ENCODE measurements at regions not wholly inside any gene's neighbourhood (a gene's known extent, or its start where the extent isn't known, plus 50 kb on each side); places are given as distances from the start of the nearest gene placed in this dataset.

GRCh38 chr11:127677660-127678425 is 677.3 kb upstream of the KIRREL3 start:
- no peak for DNase-seq

DNA sequence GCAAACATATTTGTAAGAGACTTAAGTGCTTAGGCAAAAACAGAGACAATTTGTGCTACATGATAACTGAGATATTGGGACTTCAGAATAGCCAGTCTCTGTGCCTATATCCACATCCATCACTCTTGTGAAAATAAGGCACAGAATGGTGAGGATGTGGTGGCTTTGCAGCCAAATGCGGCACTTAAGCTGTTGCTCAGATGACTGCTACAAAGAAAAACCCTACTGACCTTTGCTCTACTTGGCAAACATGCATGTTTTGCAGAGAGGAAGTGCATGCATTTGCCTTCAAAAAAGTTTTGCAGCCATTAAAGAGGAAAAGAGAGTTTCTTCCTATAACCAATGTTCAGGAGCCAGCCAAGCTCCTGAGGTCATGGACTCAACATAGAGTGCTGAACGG is 675.0 kb upstream of the KIRREL3 start:
- DNase-seq = no peak

DNA sequence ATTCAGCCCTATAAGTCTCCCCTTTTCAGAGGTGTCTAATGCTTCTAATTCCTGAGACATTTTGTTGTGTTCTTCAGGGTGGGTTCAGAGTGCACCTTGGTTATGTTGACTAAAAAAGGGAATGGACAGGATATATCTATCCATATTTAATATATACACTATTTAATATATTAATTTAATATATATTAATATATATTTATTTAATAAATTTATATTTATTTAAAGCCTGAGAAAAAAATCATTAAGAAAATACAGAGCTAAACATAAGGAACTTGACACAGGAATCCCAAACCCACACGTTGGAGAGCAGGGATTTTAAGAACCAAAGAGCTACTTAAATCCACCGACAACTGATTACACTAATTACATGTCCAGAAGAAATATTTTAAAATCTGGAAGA is 674.2 kb upstream of the KIRREL3 start:
- DNase-seq = no peak

GRCh38 chr11:127670374-127671119 is 670.0 kb upstream of the KIRREL3 start:
- DNase-seq = no peak

DNA sequence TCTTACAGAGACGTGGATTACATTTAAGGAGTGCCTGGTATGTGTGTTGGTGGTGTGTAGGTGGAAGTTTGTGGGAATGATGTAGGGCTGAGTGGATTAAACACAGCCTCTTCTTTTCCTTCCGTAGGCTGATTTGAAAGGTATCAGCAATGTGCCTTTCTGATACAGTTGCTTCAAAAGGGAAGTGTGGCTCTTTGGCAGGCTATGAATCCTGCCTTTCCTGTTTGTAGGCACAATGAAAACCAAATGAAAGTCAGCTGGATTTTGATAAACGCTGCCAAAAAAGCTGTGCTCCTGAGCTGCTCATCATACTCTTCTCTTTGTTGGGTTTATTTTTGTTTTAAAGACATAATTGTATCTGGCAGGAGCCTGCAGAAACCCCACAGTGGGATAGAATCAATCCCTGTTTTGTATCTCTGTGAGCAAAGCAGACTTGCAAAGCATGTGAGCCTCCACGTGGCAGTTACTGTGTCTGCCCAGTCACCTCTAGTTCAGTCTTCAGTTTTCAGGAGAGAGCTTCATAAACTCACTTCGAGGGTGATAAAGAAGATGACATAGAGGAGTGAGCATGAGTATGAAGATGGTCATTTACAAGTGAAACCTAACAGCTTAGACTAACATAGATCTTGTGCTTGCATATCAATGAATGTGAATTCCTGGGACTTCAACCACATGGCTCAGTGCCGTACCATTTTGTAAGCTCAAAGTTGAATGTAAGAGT is 655.7 kb upstream of the KIRREL3 start:
- no peak for DNase-seq

DNA sequence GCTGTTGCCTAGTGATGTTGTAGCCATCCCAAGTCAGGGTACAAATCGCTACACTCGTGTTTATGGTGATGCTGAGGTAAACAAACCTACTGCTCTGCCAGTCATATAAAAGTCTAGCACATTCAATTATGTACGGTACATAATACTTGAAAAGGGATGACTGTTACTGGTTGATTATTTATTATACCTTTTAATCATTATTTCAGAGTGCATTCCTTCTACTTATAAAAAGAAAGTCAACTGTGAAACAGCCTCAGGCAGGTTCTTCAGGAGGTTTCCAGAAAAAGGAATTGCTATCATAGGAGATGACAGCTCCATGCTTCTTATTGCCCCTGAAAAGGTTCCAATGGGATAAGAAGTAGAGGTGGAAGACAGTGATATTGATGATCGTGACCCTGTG is 652.5 kb upstream of the KIRREL3 start:
- DNase-seq = no peak

- DNase-seq = no peak
Observed at GRCh38 chr11:127651888-127652221, 651.3 kb upstream of the KIRREL3 start.

- DNase-seq = no peak
Observed at GRCh38 chr11:127651175-127651887, 650.8 kb upstream of the KIRREL3 start.

- DNase-seq = no peak
Observed at GRCh38 chr11:127649958-127650357, 649.4 kb upstream of the KIRREL3 start.

- DNase-seq = no peak
Observed at GRCh38 chr11:127649071-127649470, 648.5 kb upstream of the KIRREL3 start.

DNA sequence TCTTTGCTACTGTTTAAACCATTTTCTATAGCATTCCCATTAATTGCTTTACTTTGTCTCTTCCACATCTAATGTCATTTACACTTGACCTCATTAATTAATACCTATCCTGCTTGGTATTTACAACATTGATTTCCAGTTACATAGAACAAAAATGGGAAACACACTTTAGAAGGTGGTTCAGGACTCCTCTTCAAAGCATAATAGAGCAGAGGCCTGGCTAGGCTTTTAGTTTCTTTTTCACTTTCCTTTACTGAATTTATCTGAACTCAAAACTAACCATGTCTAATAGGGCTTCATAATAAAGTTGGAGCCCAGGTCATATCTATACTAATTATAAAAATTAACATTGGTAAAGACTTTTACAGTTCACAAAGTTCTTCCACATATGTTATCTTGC is 648.0 kb upstream of the KIRREL3 start:
- no peak for DNase-seq

GRCh38 chr11:127644366-127644765 is 643.8 kb upstream of the KIRREL3 start:
- no peak for DNase-seq

GRCh38 chr11:127643268-127644058 is 642.9 kb upstream of the KIRREL3 start:
- no peak for DNase-seq

DNA sequence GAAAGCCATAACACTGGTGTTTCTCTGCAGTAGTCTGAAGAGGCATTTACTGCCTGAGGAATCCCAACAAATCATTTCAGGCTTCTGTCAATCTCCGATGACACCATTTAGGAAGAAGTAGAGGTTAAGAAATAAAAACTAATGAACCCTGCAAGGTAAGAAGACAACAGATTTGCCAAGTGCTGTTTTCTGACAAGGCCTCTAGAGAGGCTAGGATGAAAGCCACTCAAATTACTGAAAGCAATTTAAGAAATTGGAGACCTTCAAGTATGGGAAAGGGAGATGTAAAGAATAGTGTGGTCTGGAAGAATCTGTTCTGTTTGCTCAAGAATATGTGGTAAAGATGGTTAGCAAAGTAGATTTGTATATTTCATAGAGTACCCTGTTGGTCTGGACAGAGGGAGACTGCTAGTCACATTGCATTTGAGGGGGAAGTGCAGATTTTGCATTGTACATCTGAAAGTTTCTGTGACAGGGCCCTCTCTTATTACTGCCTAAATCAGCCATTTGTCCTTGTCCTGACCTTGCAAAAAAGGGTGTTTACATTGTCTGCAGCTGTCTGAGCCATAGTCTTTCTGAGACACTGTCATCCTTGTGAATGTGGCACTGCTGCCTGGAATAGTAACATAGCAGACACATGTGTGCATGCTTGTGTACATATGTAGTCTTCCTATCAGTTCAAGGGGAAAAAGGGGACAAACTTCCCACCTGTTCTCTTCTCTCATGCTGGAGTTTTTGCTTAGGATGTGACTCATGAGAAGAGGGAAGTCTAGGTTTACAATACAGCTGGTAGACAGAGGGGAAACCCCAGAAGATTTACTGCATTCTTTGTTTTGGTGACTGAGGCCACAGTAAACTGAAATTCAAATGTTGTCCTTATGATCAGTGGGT is 640.2 kb upstream of the KIRREL3 start:
- no peak for DNase-seq

DNA sequence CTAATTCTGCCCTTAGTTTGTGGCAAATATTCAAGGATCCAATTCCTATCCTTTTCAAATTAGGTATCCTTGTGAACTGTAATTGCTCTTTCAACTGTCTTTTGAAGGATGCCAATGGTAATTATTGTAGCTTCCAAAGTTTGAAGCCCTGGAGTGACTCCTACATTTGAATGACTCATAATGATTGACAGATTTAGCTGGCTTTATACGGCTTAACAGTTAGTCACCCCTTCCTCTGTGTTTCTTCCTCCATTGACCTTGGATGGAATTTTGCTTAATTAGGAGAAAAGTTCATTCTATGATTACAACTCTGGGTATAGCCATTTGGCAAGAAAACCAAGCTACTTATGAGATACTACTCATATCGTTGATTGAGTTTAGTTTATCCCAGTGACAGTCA is 639.3 kb upstream of the KIRREL3 start:
- DNase-seq = no peak

- DNase-seq = no peak
Observed at GRCh38 chr11:127632976-127633680, 632.6 kb upstream of the KIRREL3 start.

GRCh38 chr11:127632546-127632945 is 632.0 kb upstream of the KIRREL3 start:
- no peak for DNase-seq

DNA sequence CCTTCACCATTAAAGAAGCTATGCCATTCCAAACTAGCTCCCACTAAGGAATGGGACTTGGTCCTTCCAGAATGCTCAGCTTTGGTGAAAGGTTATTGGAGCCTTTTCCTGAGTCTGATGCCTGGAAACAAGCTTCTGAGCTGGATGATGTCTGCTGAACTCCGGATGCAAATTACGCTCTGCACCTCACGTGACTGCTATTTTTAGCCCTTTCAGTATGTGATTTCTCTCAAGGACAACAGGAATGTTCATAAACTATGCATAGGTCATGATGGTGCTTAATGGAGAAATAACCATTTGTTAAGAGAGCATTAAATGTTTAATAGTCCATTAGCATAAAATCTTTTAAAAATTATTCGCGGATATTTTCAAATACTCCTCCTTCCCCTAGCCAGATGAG is 631.4 kb upstream of the KIRREL3 start:
- no peak for DNase-seq

DNA sequence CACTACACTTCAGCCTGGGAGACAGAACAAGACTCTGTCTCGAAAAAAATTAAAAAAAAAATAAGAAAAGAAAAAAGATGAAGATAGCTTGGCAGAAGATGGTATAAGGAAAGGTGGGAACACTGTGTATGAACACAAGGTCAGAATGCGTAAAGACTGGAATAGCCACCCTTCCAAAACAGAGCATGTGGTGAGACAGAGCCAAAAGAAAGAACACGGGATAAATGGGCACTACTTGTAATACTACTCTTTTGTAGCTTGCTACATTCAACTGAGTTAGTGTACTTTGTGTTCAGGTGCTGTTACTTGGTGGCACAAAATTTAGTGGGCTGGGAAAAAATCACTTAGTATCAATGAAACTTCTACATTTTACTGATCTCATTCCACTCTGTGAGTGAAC is 628.6 kb upstream of the KIRREL3 start:
- no peak for DNase-seq

- no peak for DNase-seq
Observed at GRCh38 chr11:127628458-127628785, 627.9 kb upstream of the KIRREL3 start.

Measured in inflammatory macrophage (primary cell).